OCI-LY7 (cell line): ENCODE measurements at regions not wholly inside any gene's neighbourhood (a gene's known extent, or its start where the extent isn't known, plus 50 kb on each side); places are given as distances from the start of the nearest gene placed in this dataset.

ENCODE experiments used
- BruUV-seq: library from RNA; stranded (reverse); fragments of 400-500 nt; replicated peaks from 2 replicates; lab custom pipeline; 2021; lab: Mats Ljungman, UMichigan
- CTCF ChIA-PET: fragments of 300-600 bp; sonication (Branson Sonifier 250); formaldehyde crosslinking; loops from one replicate; lab custom pipeline; 2022; ENCODE audit warnings: antibody characterized with exemption; ENCODE audit not compliant: unreplicated experiment; lab: Charles Lee
- POLR2A ChIA-PET: fragments of 300-600 bp; sonication (Branson Sonifier 250); formaldehyde crosslinking; loops from one replicate; lab custom pipeline; 2022; ENCODE audit warnings: antibody characterized with exemption; lab: Charles Lee
- DNase-seq: peaks from one replicate; pipeline ENCODE4 v3.0.0-alpha.2; 2015; ENCODE audit warnings: low spot score
- H2AFZ ChIP-seq: fragments of 200-600 bp; sonication (generic), shearing (Covaris generic); 2 replicates; pipeline ENCODE4 v1.6.1; 2014; ENCODE audit warnings: mild to moderate bottlenecking, antibody characterized with exemption, low read length, moderate library complexity
- H3K27ac ChIP-seq: fragments of 200-600 bp; sonication (generic); 2 replicates; pipeline ENCODE4 v1.5.1; 2014; ENCODE audit warnings: mixed run types, low read depth, mild to moderate bottlenecking, moderate library complexity, low read length, inconsistent platforms; ENCODE audit not compliant: poor library complexity, severe bottlenecking
- H3K36me3 ChIP-seq: fragments of 200-600 bp; sonication (generic); 2 replicates; pipeline ENCODE4 v1.6.1; 2014; ENCODE audit warnings: mild to moderate bottlenecking, antibody characterized with exemption, low read length, moderate library complexity, mixed read lengths; ENCODE audit not compliant: insufficient read depth
- H3K4me1 ChIP-seq: fragments of 200-600 bp; sonication (generic); 2 replicates; pipeline ENCODE4 v1.5.1; 2014; ENCODE audit warnings: mild to moderate bottlenecking, low read length; ENCODE audit not compliant: insufficient read depth, poor library complexity, severe bottlenecking
- H3K4me2 ChIP-seq: fragments of 200-600 bp; sonication (generic); 2 replicates; pipeline ENCODE4 v1.6.1; 2014; ENCODE audit warnings: mild to moderate bottlenecking, low read length
- H3K4me3 ChIP-seq: fragments of 200-600 bp; sonication (generic); 2 replicates; pipeline ENCODE4 v1.5.1; 2014; ENCODE audit warnings: mild to moderate bottlenecking, low read depth, low read length; ENCODE audit not compliant: poor library complexity, severe bottlenecking
- H3K79me2 ChIP-seq: fragments of 200-600 bp; sonication (generic); 2 replicates; pipeline ENCODE4 v1.6.1; 2016; ENCODE audit warnings: low read depth, mild to moderate bottlenecking, low read length, moderate library complexity, mixed read lengths; ENCODE audit not compliant: insufficient read depth
- H3K9me2 ChIP-seq: fragments of 200-600 bp; sonication (generic); 2 replicates; pipeline ENCODE4 v1.6.1; 2016; ENCODE audit warnings: mild to moderate bottlenecking, low read length, mixed read lengths; ENCODE audit not compliant: insufficient read depth
- H3K9me3 ChIP-seq: fragments of 200-600 bp; sonication (generic); 2 replicates; pipeline ENCODE4 v1.6.1; 2014; ENCODE audit warnings: mild to moderate bottlenecking, mixed run types, low read length, mixed read lengths
- H4K20me1 ChIP-seq: fragments of 200-600 bp; sonication (generic); 2 replicates; pipeline ENCODE4 v1.6.1; 2014; ENCODE audit warnings: mild to moderate bottlenecking, antibody characterized with exemption, low read length, moderate library complexity, mixed read lengths; ENCODE audit not compliant: insufficient read depth
- CTCF ChIP-seq: fragments of 200-600 bp; sonication (generic); conservative IDR thresholded peaks from 2 replicates; pipeline ENCODE4 v1.5.1; 2014; ENCODE audit warnings: mild to moderate bottlenecking, antibody characterized with exemption, low read length, moderate library complexity, mixed read lengths
- EZH2phosphoT487 ChIP-seq: fragments of 200-600 bp; sonication (generic); IDR thresholded peaks from 2 replicates; pipeline ENCODE4 v1.6.1; 2018; ENCODE audit warnings: low read depth, borderline replicate concordance, mild to moderate bottlenecking, mixed run types, antibody characterized with exemption, low read length, moderate library complexity, mixed read lengths
- intact Hi-C: fragments of 100-400 bp; cut with micrococcal nuclease; formaldehyde crosslinking; loops from one replicate; pipeline ENCODE4 v1.10.0; 2022; ENCODE audit not compliant: unreplicated experiment

GRCh38 chr1:14118691-14119485, 418.9 kb downstream of the PRDM2 start:
- H3K27ac ChIP-seq = no peak overlapping the region
- no peaks in the 10 kb centered on the region for H3K79me2 ChIP-seq
- BruUV-seq = no TSS peak
- H3K36me3 ChIP-seq = peaks cover 11% of the 10 kb centered on the region
- intact Hi-C loops = loop anchor here (10.0 kb wide), 2 partner anchors 446 to 926 kb away; no protein-coding TSS in a partner anchor
- no peaks in the 10 kb centered on the region for H4K20me1 ChIP-seq
- DNase-seq = no peak
- H3K9me2 ChIP-seq = no peaks in the 10 kb centered on the region
- no peak overlapping the region for H3K4me3 ChIP-seq
- TF ChIP-seq CTCF (no peak), EZH2phosphoT487 (no peak)
- POLR2A ChIA-PET = interaction anchor here (0.6 kb wide), 1 partner anchor 21 kb away, joined by 3 read pairs; no protein-coding TSS in a partner anchor
- no peak overlapping the region for H3K4me2 ChIP-seq
- no peak overlapping the region for H2AFZ ChIP-seq
- peaks cover 40% of the 10 kb centered on the region for H3K9me3 ChIP-seq
- H3K4me1 ChIP-seq = peaks cover 25% of the 10 kb centered on the region
- CTCF ChIA-PET = no interaction called here

GRCh38 chr1:14120895-14121294, 420.9 kb downstream of the PRDM2 start:
- BruUV-seq = no TSS peak
- CTCF ChIA-PET = no interaction called here

More at GRCh38 chr1:14120895-14121294, 420.9 kb downstream of the PRDM2 start:
- Histone ChIP-seq H4K20me1 (no peaks in the 10 kb centered on the region), H3K9me2 (no peaks in the 10 kb centered on the region), H3K9me3 (peaks cover 33% of the 10 kb centered on the region), H3K4me3 (no peak overlapping the region), H3K79me2 (no peaks in the 10 kb centered on the region), H3K36me3 (peaks cover 6% of the 10 kb centered on the region), H2AFZ (no peak overlapping the region), H3K4me1 (peaks cover 8% of the 10 kb centered on the region), H3K27ac (no peak overlapping the region), H3K4me2 (no peak overlapping the region)
- no peak for DNase-seq
- POLR2A ChIA-PET = no interaction called here
- intact Hi-C loops = no loop called here
- TF ChIP-seq EZH2phosphoT487 (no peak), CTCF (no peak)
